Neuronal stem cell (in vitro differentiated cells): ENCODE measurements at regions not wholly inside any gene's neighbourhood (a gene's known extent, or its start where the extent isn't known, plus 50 kb on each side); places are given as distances from the start of the nearest gene placed in this dataset.
"Not testable (repeated sequence)": the region's sequence is repeated elsewhere in the genome, so short reads cannot be mapped to it uniquely, and the experiment has no call there.

Experiments
- DNase-seq: peaks from one replicate; pipeline ENCODE4 v3.0.0-alpha.2; 2013; ENCODE audit warnings: low spot score
- H2AFZ ChIP-seq: one replicate; pipeline ENCODE4 v1.6.1; 2013; ENCODE audit warnings: mild to moderate bottlenecking, low read length, inconsistent platforms
- H2AK5ac ChIP-seq: 2 replicates; pipeline ENCODE4 v1.6.1; 2013; ENCODE audit warnings: low read depth, mild to moderate bottlenecking, inconsistent platforms, low read length, moderate library complexity, mixed read lengths
- H2BK120ac ChIP-seq: 2 replicates; pipeline ENCODE4 v1.6.1; 2013; ENCODE audit warnings: low read depth, mild to moderate bottlenecking, inconsistent platforms, low read length, moderate library complexity, mixed read lengths
- H2BK12ac ChIP-seq: one replicate; pipeline ENCODE4 v1.6.1; 2013; ENCODE audit warnings: low read length, inconsistent platforms
- H2BK15ac ChIP-seq: 2 replicates; pipeline ENCODE4 v1.6.1; 2013; ENCODE audit warnings: mild to moderate bottlenecking, low read length, inconsistent platforms, mixed read lengths
- H2BK5ac ChIP-seq: one replicate; pipeline ENCODE4 v1.6.1; 2013; ENCODE audit warnings: inconsistent platforms, mild to moderate bottlenecking, low read length, moderate library complexity
- H3K14ac ChIP-seq: one replicate; pipeline ENCODE4 v1.6.1; 2013; ENCODE audit warnings: low read length, inconsistent platforms
- H3K18ac ChIP-seq: 2 replicates; pipeline ENCODE4 v1.6.1; 2013; ENCODE audit warnings: low read length, inconsistent platforms
- H3K23ac ChIP-seq: 2 replicates; pipeline ENCODE4 v1.6.1; 2013; ENCODE audit warnings: low read depth, mild to moderate bottlenecking, mixed read lengths, low read length, inconsistent platforms; ENCODE audit not compliant: poor library complexity
- H3K27ac ChIP-seq: replicated peaks from 3 replicates; pipeline ENCODE4 v1.5.1; 2013; ENCODE audit warnings: low read length, inconsistent platforms
- H3K27me3 ChIP-seq, 3 experiments: 2 replicates each; pipeline ENCODE4 v1.6.1; 2013; ENCODE audit warnings: low read length in 3 of 3, mild to moderate bottlenecking in 2 of 3, inconsistent platforms in 1 of 3, low read depth in 1 of 3, mixed read lengths in 1 of 3, moderate library complexity in 1 of 3; ENCODE audit not compliant: control insufficient read depth in 3 of 3, insufficient read depth in 3 of 3
- H3K36me3 ChIP-seq, 2 donors: replicated peaks in 1 of 2; 2 replicates each; pipeline ENCODE4 v1.6.1; 2013; ENCODE audit warnings: low read length in 2 of 2; ENCODE audit not compliant: control insufficient read depth in 2 of 2, insufficient read depth in 2 of 2
- H3K4ac ChIP-seq: 2 replicates; pipeline ENCODE4 v1.6.1; 2013; ENCODE audit warnings: inconsistent platforms, mild to moderate bottlenecking, low read length, moderate library complexity
- H3K4me1 ChIP-seq, 2 donors: 1 replicate in 1 of 2; 2 replicates in 1 of 2; pipeline ENCODE4 v1.6.1; 2013; ENCODE audit warnings: low read length in 2 of 2, low read depth in 1 of 2; ENCODE audit not compliant: control insufficient read depth in 2 of 2, insufficient read depth in 1 of 2
- H3K4me2 ChIP-seq: one replicate; pipeline ENCODE4 v1.6.1; 2013; ENCODE audit warnings: mild to moderate bottlenecking, low read length, inconsistent platforms; ENCODE audit not compliant: insufficient read depth, poor library complexity, severe bottlenecking
- H3K4me3 ChIP-seq, 2 donors: 2 replicates each; pipeline ENCODE4 v1.5.1; 2013; ENCODE audit warnings: low read length in 2 of 2, mild to moderate bottlenecking in 2 of 2, inconsistent platforms in 1 of 2, moderate library complexity in 1 of 2
- H3K79me1 ChIP-seq: one replicate; pipeline ENCODE4 v1.6.1; 2013; ENCODE audit warnings: low read depth, mild to moderate bottlenecking, inconsistent platforms, low read length, moderate library complexity
- H3K9ac ChIP-seq: one replicate; pipeline ENCODE4 v1.6.1; 2013; ENCODE audit warnings: mild to moderate bottlenecking, low read depth, low read length, inconsistent platforms; ENCODE audit not compliant: poor library complexity
- H3K9me3 ChIP-seq, 2 donors: replicated peaks in 1 of 2; 2 replicates each; pipeline versions ENCODE3 to v1.6.1; 2013; ENCODE audit warnings: low read length in 2 of 2, mild to moderate bottlenecking in 2 of 2, inconsistent platforms in 1 of 2, low read depth in 1 of 2, mixed read lengths in 1 of 2, moderate library complexity in 1 of 2; ENCODE audit not compliant: control insufficient read depth in 2 of 2, insufficient read depth in 1 of 2
- H4K8ac ChIP-seq: one replicate; pipeline ENCODE4 v1.6.1; 2013; ENCODE audit warnings: low read depth, mild to moderate bottlenecking, inconsistent platforms, low read length, moderate library complexity
- H4K91ac ChIP-seq: one replicate; pipeline ENCODE4 v1.6.1; 2013; ENCODE audit warnings: low read length, low read depth, mild to moderate bottlenecking, inconsistent platforms; ENCODE audit not compliant: poor library complexity
- WGBS, 2 donors: extraction: QIAGEN DNeasy Blood & Tissue Kit; methylation state at CpG; one replicate each; pipeline ENCODE4 v1.1.7; 2013; ENCODE audit warnings: missing lambda C conversion rate in 2 of 2, mixed read lengths in 1 of 2; ENCODE audit not compliant: insufficient read length in 2 of 2, insufficient replicate concordance in 1 of 2; ENCODE audit errors: extremely low coverage in 2 of 2; 5-methylcytosine and 5-hydroxymethylcytosine counted together

DNA sequence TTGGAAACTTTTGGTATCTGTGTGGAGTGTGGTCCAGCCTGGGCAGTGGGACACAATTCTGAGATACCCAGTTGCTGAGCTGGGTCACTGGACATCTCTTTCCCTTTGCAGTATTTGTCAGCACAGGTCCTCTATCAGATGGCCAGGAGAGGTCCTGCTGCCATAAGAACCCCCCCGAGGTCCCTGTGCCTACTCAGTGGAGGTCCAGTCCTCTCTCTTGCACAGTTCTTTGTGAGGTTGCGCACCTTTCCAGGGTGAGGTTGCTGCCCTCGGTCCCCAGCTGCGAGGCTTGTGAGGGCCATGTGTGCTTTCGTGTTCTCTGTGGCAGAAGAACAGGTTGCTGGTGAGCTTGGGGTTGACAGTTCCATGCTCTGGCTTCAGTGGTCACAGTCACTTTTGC lies 320.6 kb downstream of the QKI start:
- H3K4me3 ChIP-seq: no peak overlapping the region
- H2BK15ac ChIP-seq: no peak overlapping the region
- H2BK12ac ChIP-seq: no peak overlapping the region
- no peak overlapping the region for H3K18ac ChIP-seq
- H3K36me3 ChIP-seq: no peaks in the 10 kb centered on the region
- H2AFZ ChIP-seq: peak overlapping the region; percentile 34
- H3K4me2 ChIP-seq: no peak overlapping the region
- no peak overlapping the region for H2AK5ac ChIP-seq
- H3K4ac ChIP-seq: no peak overlapping the region
- H3K9ac ChIP-seq: no peak overlapping the region
- H2BK5ac ChIP-seq: no peak overlapping the region
- DNase-seq: no peak
- no peak overlapping the region for H4K91ac ChIP-seq
- H3K14ac ChIP-seq: no peak overlapping the region
- H2BK120ac ChIP-seq: no peak overlapping the region
- H3K27me3 ChIP-seq: no peaks in the 10 kb centered on the region
- H4K8ac ChIP-seq: no peak overlapping the region
- no peak overlapping the region for H3K27ac ChIP-seq
- no peak overlapping the region for H3K23ac ChIP-seq
- no peaks in the 10 kb centered on the region for H3K79me1 ChIP-seq
- WGBS, 2 donors: no CpG with 5 or more reads among the region's 5 CpGs
- no peaks in the 10 kb centered on the region for H3K9me3 ChIP-seq
- H3K4me1 ChIP-seq: peaks cover 4 to 10% of the 10 kb centered on the region in 2 donors

DNA sequence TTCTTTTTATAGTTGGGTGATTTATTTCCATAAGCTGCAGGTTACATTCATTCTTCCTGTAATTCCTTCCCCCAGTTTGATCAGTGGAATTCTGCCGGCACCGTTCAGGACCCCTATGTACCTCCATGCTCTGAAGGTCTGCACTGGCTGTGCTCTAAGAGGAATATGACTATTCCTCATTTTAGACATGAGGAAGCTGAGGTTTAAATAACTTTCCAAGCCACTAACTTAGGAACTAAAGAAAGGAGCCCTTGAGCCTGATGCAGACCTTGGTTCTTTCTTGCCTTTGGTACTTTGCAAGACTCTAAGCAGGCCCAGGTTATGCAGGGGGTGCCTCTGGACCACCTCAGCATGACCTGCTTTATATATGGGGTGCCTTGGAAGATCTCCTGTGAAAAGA lies 318.5 kb downstream of the QKI start:
- WGBS, 2 donors: no CpG with 5 or more reads among the region's 2 CpGs
- H3K36me3 ChIP-seq: no peaks in the 10 kb centered on the region
- H3K4me2 ChIP-seq: no peak overlapping the region
- H2BK15ac ChIP-seq: no peak overlapping the region
- no peaks in the 10 kb centered on the region for H3K9me3 ChIP-seq
- no peak overlapping the region for H2AK5ac ChIP-seq
- H2BK12ac ChIP-seq: no peak overlapping the region
- H3K79me1 ChIP-seq: no peaks in the 10 kb centered on the region
- H3K4me1 ChIP-seq: peaks cover 4 to 10% of the 10 kb centered on the region in 2 donors
- no peaks in the 10 kb centered on the region for H3K27me3 ChIP-seq
- H3K14ac ChIP-seq: no peak overlapping the region
- no peak overlapping the region for H3K4me3 ChIP-seq
- H3K9ac ChIP-seq: no peak overlapping the region
- no peak overlapping the region for H4K91ac ChIP-seq
- no peak for DNase-seq
- H3K18ac ChIP-seq: no peak overlapping the region
- no peak overlapping the region for H3K4ac ChIP-seq
- H3K27ac ChIP-seq: no peak overlapping the region
- H3K23ac ChIP-seq: no peak overlapping the region
- no peak overlapping the region for H2BK120ac ChIP-seq
- no peak overlapping the region for H2BK5ac ChIP-seq
- no peak overlapping the region for H4K8ac ChIP-seq
- H2AFZ ChIP-seq: no peak overlapping the region

DNA sequence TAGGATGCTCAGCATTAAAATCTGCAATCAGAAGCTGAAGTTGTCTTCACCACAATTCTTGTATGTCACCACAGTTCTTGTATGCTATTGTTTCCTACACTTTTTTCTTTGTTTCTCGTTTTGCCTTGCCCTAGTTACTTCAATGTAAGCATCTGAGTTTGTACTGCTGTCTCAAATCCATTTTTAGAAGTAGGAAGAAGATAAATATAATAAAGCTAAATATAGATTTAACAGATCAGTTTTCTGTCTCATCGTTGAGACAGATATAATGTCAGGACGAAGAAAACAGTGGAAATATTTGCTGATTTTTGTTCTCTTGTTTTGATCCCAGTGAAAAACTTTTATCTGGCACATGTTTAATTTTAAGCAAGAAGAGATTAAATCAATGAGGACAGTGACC lies 318.0 kb downstream of the QKI start:
- Histone ChIP-seq H3K9ac (no peak overlapping the region), H2BK5ac (no peak overlapping the region), H3K4me1 (peaks cover 4 to 10% of the 10 kb centered on the region in 2 donors), H3K23ac (no peak overlapping the region), H3K4ac (no peak overlapping the region), H4K91ac (no peak overlapping the region), H4K8ac (no peak overlapping the region), H3K4me3 (no peak overlapping the region), H2BK15ac (no peak overlapping the region), H2BK120ac (no peak overlapping the region), H3K18ac (no peak overlapping the region), H3K27ac (no peak overlapping the region), H3K79me1 (no peaks in the 10 kb centered on the region), H2BK12ac (no peak overlapping the region), H3K9me3 (no peaks in the 10 kb centered on the region), H3K27me3 (no peaks in the 10 kb centered on the region), H3K36me3 (no peaks in the 10 kb centered on the region), H2AK5ac (no peak overlapping the region), H2AFZ (no peak overlapping the region), H3K14ac (no peak overlapping the region), H3K4me2 (no peak overlapping the region)
- no peak for DNase-seq
- WGBS, 2 donors: no CpG with 5 or more reads among the region's 3 CpGs

DNA sequence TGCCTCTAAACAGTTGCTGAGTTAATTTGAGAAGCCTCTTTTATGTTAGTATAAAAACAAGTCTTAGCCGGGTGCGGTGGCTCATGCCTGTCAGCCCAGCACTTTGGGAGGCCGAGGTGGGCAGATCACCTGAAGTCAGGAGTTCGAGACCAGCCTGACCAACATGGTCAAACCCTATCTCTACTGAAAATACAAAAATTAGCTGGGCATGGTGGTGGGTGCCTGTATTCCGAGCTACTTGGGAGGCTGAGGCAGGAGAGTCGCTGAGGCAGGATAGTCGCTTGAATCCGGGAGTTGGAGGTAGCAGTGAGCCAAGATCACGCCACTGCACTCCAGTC lies 317.5 kb downstream of the QKI start:
- H4K8ac ChIP-seq, H3K4ac ChIP-seq, H2BK15ac ChIP-seq, H3K23ac ChIP-seq, H2BK120ac ChIP-seq, H3K18ac ChIP-seq, H2BK5ac ChIP-seq, H2AFZ ChIP-seq, H3K9me3 ChIP-seq, DNase-seq, H2BK12ac ChIP-seq, H3K4me3 ChIP-seq, H4K91ac ChIP-seq, H3K9ac ChIP-seq, H3K4me2 ChIP-seq, H3K79me1 ChIP-seq, H3K4me1 ChIP-seq, H3K14ac ChIP-seq, H2AK5ac ChIP-seq, H3K36me3 ChIP-seq, H3K27me3 ChIP-seq, H3K27ac ChIP-seq: not testable (repeated sequence)
- WGBS, 2 donors: no CpG with 5 or more reads among the region's 9 CpGs
